SJCRH30 (cell line): ENCODE measurements at regions not wholly inside any gene's neighbourhood (a gene's known extent, or its start where the extent isn't known, plus 50 kb on each side); places are given as distances from the start of the nearest gene placed in this dataset.
"Not testable (repeated sequence)": the region's sequence is repeated elsewhere in the genome, so short reads cannot be mapped to it uniquely, and the experiment has no call there.

Source experiments
- DNase-seq, 2 experiments: peaks; one replicate each; pipeline ENCODE4 v3.0.0-alpha.2; 2015 to 2020
- H3K27ac ChIP-seq: fragments of 250-450 bp; sonication (Bioruptor Pico); 2 replicates; pipeline ENCODE4 v1.5.1; 2020; ENCODE audit warnings: mild to moderate bottlenecking, moderate library complexity
- H3K27me3 ChIP-seq: fragments of 250-450 bp; sonication (Bioruptor Pico); 2 replicates; pipeline ENCODE4 v1.5.1; 2020; ENCODE audit warnings: mild to moderate bottlenecking, moderate library complexity
- H3K36me3 ChIP-seq: fragments of 250-450 bp; sonication (Bioruptor Pico); 2 replicates; pipeline ENCODE4 v1.5.1; 2020; ENCODE audit warnings: mild to moderate bottlenecking, moderate library complexity
- H3K4me1 ChIP-seq: fragments of 250-450 bp; sonication (Bioruptor Pico); 2 replicates; pipeline ENCODE4 v1.5.1; 2020; ENCODE audit warnings: mild to moderate bottlenecking, moderate library complexity
- H3K4me3 ChIP-seq: fragments of 250-450 bp; sonication (Bioruptor Pico); 2 replicates; pipeline ENCODE4 v1.5.1; 2020; ENCODE audit warnings: mild to moderate bottlenecking, moderate library complexity
- H3K9me3 ChIP-seq: fragments of 250-450 bp; sonication (Bioruptor Pico); replicated peaks from 2 replicates; pipeline ENCODE4 v1.5.1; 2020; ENCODE audit warnings: mild to moderate bottlenecking, moderate library complexity

DNA sequence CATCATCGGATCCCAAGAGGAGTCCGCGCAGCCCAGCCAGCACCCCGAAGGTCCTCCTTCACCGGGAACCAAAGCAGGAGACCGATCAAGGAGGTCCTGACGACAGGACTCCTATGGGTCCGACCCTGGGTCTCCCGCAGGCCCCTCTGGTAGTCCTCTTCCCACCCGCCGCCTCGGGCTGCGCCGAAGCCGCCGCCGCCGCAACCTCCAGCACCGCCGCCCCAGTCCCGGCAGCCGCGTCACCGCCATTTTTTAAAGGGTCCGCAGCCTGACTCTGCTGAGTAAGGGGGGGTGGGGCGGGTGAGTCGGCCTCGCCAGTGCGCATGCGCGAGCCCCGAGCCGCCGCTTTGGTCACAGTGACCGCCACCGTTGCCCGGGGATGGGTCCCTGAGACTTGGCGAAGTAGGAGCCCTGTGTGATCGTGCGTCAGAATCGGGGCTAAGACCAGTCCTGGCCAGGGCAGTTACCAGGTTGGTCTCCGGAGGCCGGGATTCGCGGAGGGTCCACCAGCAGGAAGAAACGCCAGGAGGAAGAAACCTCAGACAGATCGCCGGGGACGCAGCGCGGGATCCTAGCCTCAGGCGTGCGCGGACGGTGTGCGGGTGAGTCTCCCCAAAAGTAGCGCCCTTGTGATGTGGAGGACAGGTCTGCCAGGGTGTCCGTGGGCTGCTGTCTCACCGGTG, 1419.2 kb upstream of the PCDH10 start:
- not testable (repeated sequence) for DNase-seq, H3K27ac ChIP-seq, H3K9me3 ChIP-seq, H3K36me3 ChIP-seq, H3K4me1 ChIP-seq, H3K4me3 ChIP-seq, H3K27me3 ChIP-seq

DNA sequence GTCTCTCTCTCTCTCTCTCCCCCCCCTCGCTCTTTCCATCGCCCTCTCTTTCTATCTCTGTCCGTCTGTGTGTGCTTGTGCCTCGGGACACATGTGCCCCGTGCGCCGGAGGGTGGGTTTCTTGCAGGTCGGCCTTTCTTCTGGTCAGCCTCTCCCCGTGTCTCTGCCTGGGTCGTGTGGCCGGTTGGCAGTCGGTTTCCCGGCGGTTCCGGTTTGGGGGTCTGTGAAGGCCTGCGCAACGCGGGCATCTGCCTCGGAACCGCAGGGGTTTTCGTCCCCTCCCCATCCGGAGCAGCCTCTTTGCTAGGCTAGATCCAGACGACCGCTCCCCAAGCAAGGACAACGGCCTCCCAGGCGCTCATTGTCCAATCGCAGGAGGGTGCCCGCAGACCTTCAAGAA, 1418.5 kb upstream of the PCDH10 start:
- not testable (repeated sequence) for H3K4me3 ChIP-seq

DNA sequence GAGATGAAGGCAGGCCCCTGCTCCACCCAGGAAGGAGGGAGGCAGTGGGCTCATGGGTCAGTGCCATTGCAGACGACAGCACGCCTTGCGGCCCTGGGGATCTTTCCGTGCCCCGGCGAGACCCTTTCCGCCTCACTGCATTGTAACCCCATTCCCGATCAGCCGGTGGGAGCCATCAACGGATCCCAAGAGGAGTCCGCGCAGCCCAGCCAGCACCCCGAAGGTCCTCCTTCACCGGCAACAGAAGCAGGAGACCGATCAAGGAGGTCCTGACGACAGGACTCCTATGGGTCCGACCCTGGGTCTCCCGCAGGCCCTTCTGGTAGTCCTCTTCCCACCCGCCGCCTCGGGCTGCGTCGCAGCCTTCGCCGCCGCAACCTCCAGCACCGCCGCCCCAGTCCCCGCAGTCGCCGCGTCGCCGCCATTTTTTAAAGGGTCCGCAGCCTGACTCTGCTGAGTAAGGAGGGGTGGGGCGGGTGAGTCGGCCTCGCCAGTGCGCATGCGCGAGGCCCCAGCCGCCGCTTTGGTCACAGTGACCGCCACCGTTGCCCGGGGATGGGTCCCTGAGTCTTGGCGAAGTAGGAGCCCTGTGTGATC, 1417.0 kb upstream of the PCDH10 start:
- not testable (repeated sequence) for H3K9me3 ChIP-seq, H3K4me1 ChIP-seq, H3K27me3 ChIP-seq, DNase-seq, H3K4me3 ChIP-seq, H3K27ac ChIP-seq, H3K36me3 ChIP-seq

More for the DNA sequence above, 1418.5 kb upstream of the PCDH10 start:
- not testable (repeated sequence) for H3K27me3 ChIP-seq, DNase-seq, H3K27ac ChIP-seq, H3K36me3 ChIP-seq, H3K9me3 ChIP-seq, H3K4me1 ChIP-seq

DNA sequence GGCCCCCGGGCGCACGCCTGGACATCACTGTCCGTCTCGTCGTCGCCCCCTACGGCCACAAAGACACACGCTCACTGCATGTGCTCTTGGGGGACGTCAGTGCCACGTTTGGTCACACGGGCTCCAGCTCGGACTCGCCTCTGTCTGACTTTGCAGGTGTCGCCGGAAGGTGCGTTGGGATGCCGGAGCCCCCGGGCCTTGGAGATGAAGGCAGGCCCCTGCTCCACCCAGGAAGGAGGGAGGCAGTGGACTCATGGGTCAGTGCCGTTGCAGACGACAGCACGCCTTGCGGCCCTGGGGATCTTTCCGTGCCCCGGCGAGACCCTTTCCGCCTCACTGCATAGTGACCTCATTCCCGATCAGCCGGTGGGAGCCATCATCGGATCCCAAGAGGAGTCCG, 1414.8 kb upstream of the PCDH10 start:
- H3K4me3 ChIP-seq, H3K9me3 ChIP-seq, H3K36me3 ChIP-seq, H3K27me3 ChIP-seq, DNase-seq, H3K27ac ChIP-seq, H3K4me1 ChIP-seq: not testable (repeated sequence)

DNA sequence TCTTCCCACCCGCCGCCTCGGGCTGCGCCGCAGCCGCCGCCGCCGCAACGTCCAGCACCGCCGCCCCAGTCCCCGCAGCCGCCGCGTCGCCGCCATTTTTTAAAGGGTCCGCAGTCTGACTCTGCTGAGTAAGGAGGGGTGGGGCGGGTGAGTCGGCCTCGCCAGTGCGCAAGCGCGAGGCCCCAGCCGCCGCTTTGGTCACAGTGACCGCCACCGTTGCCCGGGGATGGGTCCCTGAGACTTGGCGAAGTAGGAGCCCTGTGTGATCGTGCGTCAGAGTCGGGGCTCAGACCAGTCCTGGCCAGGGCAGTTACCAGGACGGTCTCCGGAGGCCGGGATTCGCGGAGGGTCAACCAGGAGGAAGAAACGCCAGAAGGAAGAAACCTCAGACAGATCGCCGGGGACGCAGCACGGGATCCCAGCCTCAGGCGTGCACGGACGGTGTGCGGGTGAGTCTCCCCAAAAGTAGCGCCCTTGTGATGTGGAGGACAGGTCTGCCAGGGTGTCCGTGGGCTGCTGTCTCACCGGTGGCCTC, 1414.2 kb upstream of the PCDH10 start:
- DNase-seq, H3K9me3 ChIP-seq, H3K27me3 ChIP-seq, H3K4me3 ChIP-seq, H3K4me1 ChIP-seq, H3K27ac ChIP-seq, H3K36me3 ChIP-seq: not testable (repeated sequence)

DNA sequence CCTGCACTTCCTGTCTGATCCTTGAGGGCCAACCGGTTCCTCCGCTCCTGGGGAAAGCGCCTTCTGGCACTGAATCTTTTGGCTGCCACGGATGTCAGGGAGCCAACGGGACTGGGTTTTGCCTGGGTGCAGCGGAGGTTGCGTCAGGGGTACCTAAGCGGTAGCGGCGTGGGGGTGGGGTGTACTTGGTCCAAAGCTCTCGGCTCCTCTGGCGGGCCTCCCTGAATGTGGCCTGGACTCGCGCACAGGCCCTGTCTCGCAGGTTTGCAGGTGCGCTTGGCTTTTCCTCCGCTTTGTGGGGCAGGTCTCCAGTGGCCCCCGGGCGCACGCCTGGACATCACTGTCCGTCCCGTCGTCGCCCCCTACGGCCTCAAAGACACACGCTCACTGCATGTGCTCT, 1410.1 kb upstream of the PCDH10 start:
- not testable (repeated sequence) for H3K27me3 ChIP-seq, DNase-seq, H3K36me3 ChIP-seq, H3K4me3 ChIP-seq, H3K4me1 ChIP-seq, H3K27ac ChIP-seq, H3K9me3 ChIP-seq

DNA sequence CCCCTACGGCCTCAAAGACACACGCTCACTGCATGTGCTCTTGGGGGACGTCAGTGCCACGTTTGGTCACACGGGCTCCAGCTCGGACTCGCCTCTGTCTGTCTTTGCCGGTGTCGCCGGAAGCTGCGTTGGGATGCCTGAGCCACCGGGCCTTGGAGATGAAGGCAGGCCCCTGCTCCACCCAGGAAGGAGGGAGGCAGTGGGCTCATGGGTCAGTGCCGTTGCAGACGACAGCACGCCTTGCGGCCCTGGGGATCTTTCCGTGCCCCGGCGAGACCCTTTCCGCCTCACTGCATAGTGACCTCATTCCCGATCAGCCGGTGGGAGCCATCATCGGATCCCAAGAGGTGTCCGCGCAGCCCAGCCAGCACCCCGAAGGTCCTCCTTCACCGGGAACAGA, 1407.3 kb upstream of the PCDH10 start:
- H3K27me3 ChIP-seq, H3K27ac ChIP-seq, DNase-seq, H3K36me3 ChIP-seq, H3K4me3 ChIP-seq, H3K9me3 ChIP-seq, H3K4me1 ChIP-seq: not testable (repeated sequence)

DNA sequence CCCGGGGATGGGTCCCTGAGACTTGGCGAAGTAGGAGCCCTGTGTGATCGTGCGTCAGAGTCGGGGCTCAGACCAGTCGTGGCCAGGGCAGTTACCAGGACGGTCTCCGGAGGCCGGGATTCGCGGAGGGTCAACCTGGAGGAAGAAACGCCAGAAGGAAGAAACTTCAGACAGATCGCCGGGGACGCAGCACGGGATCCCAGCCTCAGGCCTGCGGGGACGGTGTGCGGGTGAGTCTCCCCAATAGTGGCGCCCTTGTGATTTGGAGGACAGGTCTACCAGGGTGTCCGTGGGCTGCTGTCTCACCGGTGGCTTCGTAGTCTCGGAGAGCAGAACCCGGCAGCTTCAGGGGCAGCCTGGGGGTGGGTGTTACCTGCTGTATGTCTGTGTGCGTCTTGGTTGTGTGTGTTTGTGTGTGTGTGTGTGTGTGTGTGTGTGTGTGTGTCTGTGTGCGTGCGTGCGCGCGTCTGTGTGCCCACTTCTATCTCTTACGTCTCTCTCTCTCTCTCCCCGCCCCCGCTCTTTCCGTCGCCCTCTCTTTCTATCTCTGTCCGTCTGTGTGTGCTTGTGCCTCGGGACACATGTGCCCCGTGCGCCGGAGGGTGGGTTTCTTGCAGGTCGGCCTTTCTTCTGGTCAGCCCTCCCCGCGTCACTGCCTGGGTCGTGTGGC, 1406.4 kb upstream of the PCDH10 start:
- not testable (repeated sequence) for H3K27ac ChIP-seq, H3K36me3 ChIP-seq, H3K27me3 ChIP-seq, H3K4me3 ChIP-seq, H3K4me1 ChIP-seq, H3K9me3 ChIP-seq
- peak in 1 of 2 experiments; percentile 5 for DNase-seq

DNA sequence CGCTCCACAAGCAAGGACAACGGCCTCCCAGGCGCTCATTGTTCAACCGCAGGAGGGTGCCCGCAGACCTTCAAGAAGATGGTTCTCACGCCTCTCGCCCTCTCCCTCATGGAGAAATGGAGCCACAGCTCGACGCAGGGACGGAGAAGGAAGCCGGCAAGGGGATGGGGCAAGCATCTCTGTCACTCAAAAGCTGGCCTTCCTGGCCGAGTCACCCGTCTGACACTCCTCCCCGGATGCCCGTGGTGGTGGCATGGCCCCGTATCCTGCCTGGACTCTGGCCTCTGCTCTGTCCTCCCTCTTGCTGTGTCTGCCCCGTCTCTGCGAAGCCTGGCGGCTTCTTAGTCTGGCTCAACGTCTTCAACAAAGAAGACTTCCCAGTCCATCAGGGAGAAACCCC, 1405.7 kb upstream of the PCDH10 start:
- not testable (repeated sequence) for H3K4me1 ChIP-seq, H3K36me3 ChIP-seq, H3K4me3 ChIP-seq, H3K27me3 ChIP-seq, H3K9me3 ChIP-seq, H3K27ac ChIP-seq, DNase-seq

DNA sequence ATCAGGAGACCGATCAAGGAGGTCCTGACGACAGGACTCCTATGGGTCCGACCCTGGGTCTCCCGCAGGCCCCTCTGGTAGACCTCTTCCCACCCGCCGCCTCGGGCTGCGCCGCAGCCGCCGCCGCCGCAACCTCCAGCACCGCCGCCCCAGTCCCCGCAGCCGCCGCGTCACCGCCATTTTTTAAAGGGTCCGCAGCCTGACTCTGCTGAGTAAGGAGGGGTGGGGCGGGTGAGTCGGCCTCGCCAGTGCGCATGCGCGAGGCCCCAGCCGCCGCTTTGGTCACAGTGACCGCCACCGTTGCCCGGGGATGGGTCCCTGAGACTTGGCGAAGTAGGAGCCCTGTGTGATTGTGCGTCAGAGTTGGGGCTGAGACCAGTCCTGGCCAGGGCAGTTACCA, 1401.9 kb upstream of the PCDH10 start:
- not testable (repeated sequence) for H3K9me3 ChIP-seq, DNase-seq, H3K4me3 ChIP-seq, H3K36me3 ChIP-seq, H3K27ac ChIP-seq, H3K4me1 ChIP-seq, H3K27me3 ChIP-seq

DNA sequence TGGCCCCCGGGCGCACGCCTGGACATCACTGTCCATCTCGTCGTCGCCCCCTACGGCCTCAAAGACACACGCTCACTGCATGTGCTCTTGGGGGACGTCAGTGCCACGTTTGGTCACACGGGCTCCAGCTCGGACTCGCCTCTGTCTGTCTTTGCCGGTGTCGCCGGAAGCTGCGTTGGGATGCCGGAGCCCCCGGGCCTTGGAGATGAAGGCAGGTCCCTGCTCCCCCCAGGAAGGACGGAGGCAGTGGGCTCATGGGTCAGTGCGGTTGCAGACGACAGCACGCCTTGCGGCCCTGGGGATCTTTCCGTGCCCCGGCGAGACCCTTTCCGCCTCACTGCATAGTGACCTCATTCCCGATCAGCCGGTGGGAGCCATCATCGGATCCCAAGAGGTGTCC, 1399.9 kb upstream of the PCDH10 start:
- H3K36me3 ChIP-seq, H3K9me3 ChIP-seq, DNase-seq, H3K4me3 ChIP-seq, H3K4me1 ChIP-seq, H3K27me3 ChIP-seq, H3K27ac ChIP-seq: not testable (repeated sequence)

DNA sequence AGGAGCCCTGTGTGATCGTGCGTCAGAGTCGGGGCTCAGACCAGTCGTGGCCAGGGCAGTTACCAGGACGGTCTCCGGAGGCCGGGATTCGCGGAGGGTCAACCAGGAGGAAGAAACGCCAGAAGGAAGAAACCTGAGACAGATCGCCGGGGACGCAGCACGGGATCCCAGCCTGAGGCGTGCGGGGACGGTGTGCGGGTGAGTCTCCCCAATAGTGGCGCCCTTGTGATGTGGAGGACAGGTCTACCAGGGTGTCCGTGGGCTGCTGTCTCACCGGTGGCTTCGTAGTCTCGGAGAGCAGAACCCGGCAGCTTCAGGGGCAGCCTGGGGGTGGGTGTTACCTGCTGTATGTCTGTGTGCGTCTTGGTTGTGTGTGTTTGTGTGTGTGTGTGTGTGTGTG, 1399.1 kb upstream of the PCDH10 start:
- not testable (repeated sequence) for H3K36me3 ChIP-seq, H3K4me3 ChIP-seq, H3K4me1 ChIP-seq, DNase-seq, H3K27me3 ChIP-seq, H3K9me3 ChIP-seq, H3K27ac ChIP-seq

DNA sequence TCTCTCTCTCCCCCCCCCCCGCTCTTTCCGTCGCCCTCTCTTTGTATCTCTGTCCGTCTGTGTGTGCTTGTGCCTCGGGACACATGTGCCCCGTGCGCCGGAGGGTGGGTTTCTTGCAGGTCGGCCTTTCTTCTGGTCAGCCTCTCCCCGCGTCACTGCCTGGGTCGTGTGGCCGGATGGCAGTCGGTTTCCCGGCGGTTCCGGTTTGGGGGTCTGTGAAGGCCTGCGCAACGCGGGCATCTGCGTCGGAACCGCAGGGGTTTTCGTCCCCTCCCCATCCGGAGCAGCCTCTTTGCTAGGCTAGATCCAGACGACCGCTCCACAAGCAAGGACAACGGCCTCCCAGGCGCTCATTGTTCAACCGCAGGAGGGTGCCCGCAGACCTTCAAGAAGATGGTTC, 1398.6 kb upstream of the PCDH10 start:
- not testable (repeated sequence) for H3K36me3 ChIP-seq, H3K9me3 ChIP-seq, H3K27ac ChIP-seq, H3K4me3 ChIP-seq, H3K4me1 ChIP-seq, H3K27me3 ChIP-seq
- peak in 1 of 2 experiments; percentile 17 for DNase-seq

DNA sequence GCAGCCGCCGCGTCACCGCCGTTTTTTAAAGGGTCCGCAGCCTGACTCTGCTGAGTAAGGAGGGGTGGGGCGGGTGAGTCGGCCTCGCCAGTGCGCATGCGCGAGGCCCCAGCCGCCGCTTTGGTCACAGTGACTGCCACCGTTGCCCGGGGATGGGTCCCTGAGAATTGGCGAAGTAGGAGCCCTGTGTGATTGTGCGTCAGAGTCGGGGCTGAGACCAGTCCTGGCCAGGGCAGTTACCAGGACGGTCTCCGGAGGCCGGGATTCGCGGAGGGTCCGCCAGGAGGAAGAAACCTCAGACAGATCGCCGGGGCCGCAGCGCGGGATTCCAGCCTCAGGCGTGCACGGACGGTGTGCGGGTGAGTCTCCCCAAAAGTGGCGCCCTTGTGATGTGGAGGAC, 1386.9 kb upstream of the PCDH10 start:
- H3K27me3 ChIP-seq, H3K4me3 ChIP-seq, H3K36me3 ChIP-seq, H3K4me1 ChIP-seq, H3K9me3 ChIP-seq, DNase-seq, H3K27ac ChIP-seq: not testable (repeated sequence)

DNA sequence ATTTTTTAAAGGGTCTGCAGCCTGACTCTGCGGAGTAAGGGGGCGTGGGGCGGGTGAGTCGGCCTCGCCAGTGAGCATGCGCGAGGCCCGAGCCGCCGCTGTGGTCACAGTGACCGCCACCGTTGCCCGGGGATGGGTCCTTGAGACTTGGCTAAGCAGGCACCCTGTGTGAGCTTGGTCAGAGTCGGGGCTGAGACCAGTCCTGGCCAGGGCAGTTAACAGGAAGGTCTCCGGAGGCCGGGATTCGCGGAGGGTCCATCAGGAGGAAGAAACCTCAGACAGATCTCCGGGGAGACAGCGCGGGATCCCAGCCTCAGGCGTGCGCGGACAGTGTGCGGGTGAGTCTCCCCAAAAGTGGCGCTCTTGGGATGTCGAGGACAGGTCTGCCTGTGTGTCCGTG, 1384.4 kb upstream of the PCDH10 start:
- DNase-seq: no peak

DNA sequence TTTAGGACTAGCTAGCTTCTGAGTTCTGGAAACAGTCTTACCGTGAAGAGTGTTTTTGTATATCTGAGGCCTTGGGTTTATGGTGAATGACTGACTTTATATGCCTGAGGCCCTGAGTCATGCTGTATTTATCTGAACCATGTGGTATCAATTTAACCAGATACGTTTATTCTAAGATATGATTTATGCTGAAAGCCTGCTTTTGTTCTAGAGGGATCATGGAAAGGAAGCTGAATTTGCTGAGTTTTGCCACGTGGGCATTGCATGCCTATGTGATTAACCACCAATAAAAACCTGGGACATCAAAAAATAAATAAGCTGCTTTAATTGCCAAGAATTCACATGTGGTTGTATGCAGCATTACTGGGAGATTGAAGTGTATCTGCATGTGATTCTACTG, 1374.7 kb upstream of the PCDH10 start:
- H3K27ac ChIP-seq, H3K27me3 ChIP-seq: not testable (repeated sequence)
- peak; percentile 9 to 40 for DNase-seq

More for the DNA sequence above, 1384.4 kb upstream of the PCDH10 start:
- Histone ChIP-seq H3K4me3 (no peak overlapping the region), H3K36me3 (no peaks in the 10 kb centered on the region), H3K27me3 (no peaks in the 10 kb centered on the region), H3K4me1 (no peaks in the 10 kb centered on the region), H3K9me3 (no peaks in the 10 kb centered on the region), H3K27ac (no peak overlapping the region)

More for the DNA sequence above, 1374.7 kb upstream of the PCDH10 start:
- not testable (repeated sequence) for H3K4me3 ChIP-seq, H3K36me3 ChIP-seq, H3K9me3 ChIP-seq, H3K4me1 ChIP-seq
